ENCODE measurements at regions not wholly inside any gene's neighbourhood (a gene's known extent, or its start where the extent isn't known, plus 50 kb on each side); places are given as distances from the start of the nearest gene placed in this dataset.

DNA sequence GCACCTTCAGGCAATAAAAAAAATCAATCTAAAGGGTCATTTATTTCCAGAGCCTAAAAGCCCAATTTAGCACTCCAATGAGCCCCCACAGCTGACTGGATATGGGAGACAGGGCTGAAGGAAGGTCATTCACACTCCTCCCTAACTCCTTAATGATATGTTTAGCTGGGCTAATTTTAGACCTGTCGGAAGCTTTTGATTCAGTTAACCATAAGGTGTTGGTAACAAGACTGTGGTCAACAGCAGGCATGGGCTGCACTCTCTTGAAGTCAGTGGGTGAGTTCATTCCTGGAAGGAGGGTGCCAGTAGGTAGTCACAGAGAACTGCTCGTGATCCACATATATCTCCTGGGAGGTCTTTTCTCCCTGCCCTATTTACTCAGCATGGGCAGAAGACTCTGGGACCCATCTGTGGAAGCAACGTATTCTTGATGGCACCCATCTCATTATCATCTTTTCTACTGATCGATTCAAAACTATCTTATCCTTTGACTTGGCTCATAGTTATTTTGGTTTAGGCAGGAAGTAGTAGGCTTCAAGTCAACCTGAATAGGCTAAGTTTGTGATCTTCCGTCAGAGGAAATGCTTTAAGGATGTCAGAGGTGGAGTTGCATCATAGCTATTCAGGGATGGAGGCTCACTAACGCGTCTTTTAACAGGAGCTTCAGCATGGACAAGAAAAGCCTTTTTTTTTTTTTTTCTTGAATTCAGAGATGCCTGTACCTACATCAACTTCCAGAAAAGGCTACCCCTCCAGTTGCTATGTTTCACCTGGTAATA is 367.7 kb upstream of the SLC30A5 start:
- Histone ChIP-seq H3K27ac (ENCODE audit: low read depth, low read length, poor library complexity, severe bottlenecking) (no peak overlapping the region), H3K4me1 (ENCODE audit: insufficient read depth, low read length, poor library complexity, severe bottlenecking) (no peaks in the 10 kb centered on the region), H3K4me2 (ENCODE audit: low read length) (no peak overlapping the region), H3K9me3 (ENCODE audit: low read length) (no peaks in the 10 kb centered on the region), H2AFZ (ENCODE audit: low read length) (no peak overlapping the region), H3K36me3 (ENCODE audit: insufficient read depth, low read length) (no peaks in the 10 kb centered on the region), H3K9me2 (ENCODE audit: insufficient read depth, low read length) (no peaks in the 10 kb centered on the region), H4K20me1 (ENCODE audit: insufficient read depth, low read length) (no peaks in the 10 kb centered on the region), H3K79me2 (ENCODE audit: insufficient read depth, low read depth, low read length) (no peaks in the 10 kb centered on the region), H3K4me3 (ENCODE audit: low read depth, low read length, poor library complexity, severe bottlenecking) (no peak overlapping the region)
- DNase-seq (ENCODE audit: low spot score), result no peak
- TF ChIP-seq, protein P1, sequence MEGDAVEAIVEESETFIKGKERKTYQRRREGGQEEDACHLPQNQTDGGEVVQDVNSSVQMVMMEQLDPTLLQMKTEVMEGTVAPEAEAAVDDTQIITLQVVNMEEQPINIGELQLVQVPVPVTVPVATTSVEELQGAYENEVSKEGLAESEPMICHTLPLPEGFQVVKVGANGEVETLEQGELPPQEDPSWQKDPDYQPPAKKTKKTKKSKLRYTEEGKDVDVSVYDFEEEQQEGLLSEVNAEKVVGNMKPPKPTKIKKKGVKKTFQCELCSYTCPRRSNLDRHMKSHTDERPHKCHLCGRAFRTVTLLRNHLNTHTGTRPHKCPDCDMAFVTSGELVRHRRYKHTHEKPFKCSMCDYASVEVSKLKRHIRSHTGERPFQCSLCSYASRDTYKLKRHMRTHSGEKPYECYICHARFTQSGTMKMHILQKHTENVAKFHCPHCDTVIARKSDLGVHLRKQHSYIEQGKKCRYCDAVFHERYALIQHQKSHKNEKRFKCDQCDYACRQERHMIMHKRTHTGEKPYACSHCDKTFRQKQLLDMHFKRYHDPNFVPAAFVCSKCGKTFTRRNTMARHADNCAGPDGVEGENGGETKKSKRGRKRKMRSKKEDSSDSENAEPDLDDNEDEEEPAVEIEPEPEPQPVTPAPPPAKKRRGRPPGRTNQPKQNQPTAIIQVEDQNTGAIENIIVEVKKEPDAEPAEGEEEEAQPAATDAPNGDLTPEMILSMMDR (conservative IDR thresholded peaks at IDR 0.05; ENCODE audit: low read length), result no peak
- TF ChIP-seq EZH2phosphoT487 (IDR thresholded peaks at IDR 0.05; ENCODE audit: borderline replicate concordance, low read depth, low read length), result no peak
- intact Hi-C loops (cut with micrococcal nuclease; ENCODE audit: unreplicated experiment), result no loop called here
- POLR2A ChIA-PET, result no interaction called here
- no TSS peak for BruUV-seq (replicated peaks)
- CTCF ChIA-PET (ENCODE audit: unreplicated experiment), result no interaction called here

DNA sequence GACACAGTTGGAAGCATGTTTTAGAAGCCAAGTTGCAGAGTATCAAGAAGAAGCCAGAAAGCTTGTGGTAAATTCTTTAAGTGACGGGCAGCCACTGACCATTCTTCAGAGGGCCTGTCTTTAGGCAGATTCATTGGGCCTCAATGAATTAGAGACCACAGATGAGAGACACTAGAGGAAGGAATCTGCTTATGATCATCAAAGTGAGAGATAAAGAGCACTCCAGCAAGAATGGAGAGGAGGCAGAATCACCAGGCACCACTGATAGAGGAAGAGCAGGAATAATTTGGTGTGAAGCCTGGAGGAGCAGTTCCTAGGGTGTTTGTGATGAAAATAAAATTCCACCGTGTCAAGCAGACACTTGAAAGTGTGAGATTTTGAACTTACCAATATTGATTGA is 365.9 kb upstream of the SLC30A5 start:
- Histone ChIP-seq H3K9me3 (ENCODE audit: low read length) (no peaks in the 10 kb centered on the region), H3K36me3 (ENCODE audit: insufficient read depth, low read length) (no peaks in the 10 kb centered on the region), H3K9me2 (ENCODE audit: insufficient read depth, low read length) (no peaks in the 10 kb centered on the region), H3K4me1 (ENCODE audit: insufficient read depth, low read length, poor library complexity, severe bottlenecking) (no peaks in the 10 kb centered on the region), H3K4me2 (ENCODE audit: low read length) (no peak overlapping the region), H3K27ac (ENCODE audit: low read depth, low read length, poor library complexity, severe bottlenecking) (no peak overlapping the region), H4K20me1 (ENCODE audit: insufficient read depth, low read length) (no peaks in the 10 kb centered on the region), H3K79me2 (ENCODE audit: insufficient read depth, low read depth, low read length) (no peaks in the 10 kb centered on the region), H3K4me3 (ENCODE audit: low read depth, low read length, poor library complexity, severe bottlenecking) (no peak overlapping the region), H2AFZ (ENCODE audit: low read length) (no peak overlapping the region)
- ChIA-PET POLR2A (no interaction called here), CTCF (ENCODE audit: unreplicated experiment) (no interaction called here)
- intact Hi-C loops (cut with micrococcal nuclease; ENCODE audit: unreplicated experiment), result no loop called here
- no TSS peak for BruUV-seq (replicated peaks)
- TF ChIP-seq EZH2phosphoT487 (IDR thresholded peaks at IDR 0.05; ENCODE audit: borderline replicate concordance, low read depth, low read length), result no peak
- TF ChIP-seq, protein P1 (conservative IDR thresholded peaks at IDR 0.05; ENCODE audit: low read length), result no peak
- DNase-seq (ENCODE audit: low spot score), result no peak

DNA sequence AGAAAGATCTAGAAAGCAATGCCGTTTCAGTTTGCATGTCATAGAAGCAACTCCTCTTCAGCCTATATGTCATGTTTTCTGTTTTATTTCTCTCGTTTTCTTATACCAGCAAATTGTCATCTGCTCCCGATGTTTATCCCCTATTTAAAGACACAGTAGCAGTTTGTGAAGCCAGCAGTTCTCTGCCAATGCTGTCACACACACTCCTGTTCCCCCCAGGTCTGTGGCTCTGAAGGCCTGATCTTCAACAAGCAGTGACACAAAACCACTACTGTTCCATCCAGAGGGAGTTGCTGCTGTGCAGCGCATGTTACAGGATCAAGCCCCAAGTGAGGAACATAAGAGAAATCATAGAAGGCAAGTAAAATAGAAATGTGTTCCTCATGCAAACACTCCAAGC is 364.1 kb upstream of the SLC30A5 start:
- no peak for DNase-seq (ENCODE audit: low spot score)

More for the DNA sequence above, 364.1 kb upstream of the SLC30A5 start:
- intact Hi-C loops (cut with micrococcal nuclease; ENCODE audit: unreplicated experiment), result no loop called here
- POLR2A ChIA-PET, result no interaction called here
- BruUV-seq (replicated peaks), result no TSS peak
- CTCF ChIA-PET (ENCODE audit: unreplicated experiment), result no interaction called here
- no peaks in the 10 kb centered on the region for H3K36me3 ChIP-seq (ENCODE audit: insufficient read depth, low read length)
- H3K4me2 ChIP-seq (ENCODE audit: low read length), result no peak overlapping the region
- H3K9me3 ChIP-seq (ENCODE audit: low read length), result no peaks in the 10 kb centered on the region
- H2AFZ ChIP-seq (ENCODE audit: low read length), result no peak overlapping the region
- no peak for TF ChIP-seq EZH2phosphoT487 (IDR thresholded peaks at IDR 0.05; ENCODE audit: borderline replicate concordance, low read depth, low read length)
- TF ChIP-seq, protein P1 (conservative IDR thresholded peaks at IDR 0.05; ENCODE audit: low read length), result no peak
- no peaks in the 10 kb centered on the region for H3K9me2 ChIP-seq (ENCODE audit: insufficient read depth, low read length)
- H3K79me2 ChIP-seq (ENCODE audit: insufficient read depth, low read depth, low read length), result no peaks in the 10 kb centered on the region
- H4K20me1 ChIP-seq (ENCODE audit: insufficient read depth, low read length), result no peaks in the 10 kb centered on the region
- H3K4me3 ChIP-seq (ENCODE audit: low read depth, low read length, poor library complexity, severe bottlenecking), result no peak overlapping the region
- no peaks in the 10 kb centered on the region for H3K4me1 ChIP-seq (ENCODE audit: insufficient read depth, low read length, poor library complexity, severe bottlenecking)
- H3K27ac ChIP-seq (ENCODE audit: low read depth, low read length, poor library complexity, severe bottlenecking), result no peak overlapping the region
